ENCODE measurements at regions not wholly inside any gene's neighbourhood (a gene's known extent, or its start where the extent isn't known, plus 50 kb on each side); places are given as distances from the start of the nearest gene placed in this dataset.

GRCh38 chr7:153034791-153035190 is 275.2 kb downstream of the ACTR3B start:
- TF ChIP-seq EZH2 (IDR thresholded peaks at IDR 0.05; ENCODE audit: insufficient read depth, low read length) (no peak), CTCF (IDR thresholded peaks at IDR 0.05; ENCODE audit: insufficient read depth, low read depth, low read length) (no peak)
